AG08395 (cell line): ENCODE measurements at regions not wholly inside any gene's neighbourhood (a gene's known extent, or its start where the extent isn't known, plus 50 kb on each side); places are given as distances from the start of the nearest gene placed in this dataset.

ENCODE experiments used
- DNase-seq: peaks from one replicate; pipeline ENCODE4 v3.0.0; 2012; ENCODE audit warnings: mixed read lengths, low spot score

GRCh38 chr6:168883410-168884049, 370.1 kb downstream of the THBS2 start:
- DNase-seq = no peak

GRCh38 chr6:168880271-168880670, 373.4 kb downstream of the THBS2 start:
- DNase-seq = no peak

- DNase-seq = peak; percentile 39
Measured at GRCh38 chr6:168877821-168878282, 375.8 kb downstream of the THBS2 start.

GRCh38 chr6:168876956-168877355, 376.7 kb downstream of the THBS2 start:
- no peak for DNase-seq

GRCh38 chr6:168875811-168876576, 377.7 kb downstream of the THBS2 start:
- no peak for DNase-seq

- no peak for DNase-seq
Measured at GRCh38 chr6:168874637-168875036, 379.0 kb downstream of the THBS2 start.

GRCh38 chr6:168873278-168874190, 380.1 kb downstream of the THBS2 start:
- DNase-seq = no peak

GRCh38 chr6:168871642-168872315, 381.9 kb downstream of the THBS2 start:
- DNase-seq = no peak

GRCh38 chr6:168870982-168871381, 382.7 kb downstream of the THBS2 start:
- no peak for DNase-seq

GRCh38 chr6:168867247-168868102, 386.2 kb downstream of the THBS2 start:
- DNase-seq = no peak

- DNase-seq = no peak
Measured at GRCh38 chr6:168866534-168866933, 387.1 kb downstream of the THBS2 start.

GRCh38 chr6:168865522-168865921, 388.1 kb downstream of the THBS2 start:
- no peak for DNase-seq

GRCh38 chr6:168864541-168865460, 388.8 kb downstream of the THBS2 start:
- DNase-seq = no peak

- DNase-seq = no peak
Measured at GRCh38 chr6:168863467-168863866, 390.2 kb downstream of the THBS2 start.

- no peak for DNase-seq
Measured at GRCh38 chr6:168862346-168862980, 391.2 kb downstream of the THBS2 start.

GRCh38 chr6:168860987-168861386, 392.7 kb downstream of the THBS2 start:
- DNase-seq = no peak

GRCh38 chr6:168860341-168860740, 393.3 kb downstream of the THBS2 start:
- no peak for DNase-seq

GRCh38 chr6:168858926-168859325, 394.7 kb downstream of the THBS2 start:
- DNase-seq = no peak

GRCh38 chr6:168856914-168857313, 396.7 kb downstream of the THBS2 start:
- DNase-seq = no peak
